HAP-1 (cell line): ENCODE measurements at regions not wholly inside any gene's neighbourhood (a gene's known extent, or its start where the extent isn't known, plus 50 kb on each side); places are given as distances from the start of the nearest gene placed in this dataset.

Experiments
- DNase-seq, 2 experiments: peaks; one replicate each; pipeline ENCODE4 v3.0.0-alpha.2; 2016 to 2020; ENCODE audit warnings: low spot score in 2 of 2
- H3K27me3 ChIP-seq: fragments of 250-450 bp; sonication (Bioruptor Pico); 2 replicates; pipeline ENCODE4 v1.5.1; 2020; ENCODE audit warnings: low read depth, mild to moderate bottlenecking, moderate library complexity
- H3K36me3 ChIP-seq: fragments of 250-450 bp; sonication (Bioruptor Pico); replicated peaks from 2 replicates; pipeline ENCODE4 v1.5.1; 2020; ENCODE audit warnings: mild to moderate bottlenecking
- H3K4me1 ChIP-seq: fragments of 250-450 bp; sonication (Bioruptor Pico); 2 replicates; pipeline ENCODE4 v1.5.1; 2020; ENCODE audit warnings: mild to moderate bottlenecking
- H3K4me3 ChIP-seq: fragments of 250-450 bp; sonication (Bioruptor Pico); 2 replicates; pipeline ENCODE4 v1.5.1; 2020; ENCODE audit warnings: mild to moderate bottlenecking, moderate library complexity
- H3K9me3 ChIP-seq: fragments of 250-450 bp; sonication (Bioruptor Pico); 2 replicates; pipeline ENCODE4 v1.5.1; 2020; ENCODE audit warnings: mild to moderate bottlenecking, moderate library complexity
- in situ Hi-C: fragments of 300-500 bp; cut with MboI; formaldehyde crosslinking; loops from 3 replicates; pipeline ENCODE4 v1.14.3; 2020; ENCODE audit warnings: low sequenced_read_pairs, inconsistent platforms, mixed read lengths

- no peaks in the 10 kb centered on the region for H3K36me3 ChIP-seq
- no peak overlapping the region for H3K4me3 ChIP-seq
- no peak for DNase-seq
- in situ Hi-C loops = no loop called here
- H3K9me3 ChIP-seq = no peaks in the 10 kb centered on the region
- H3K27me3 ChIP-seq = peaks cover 4% of the 10 kb centered on the region; the same call in 1 of the 2 replicates
- H3K4me1 ChIP-seq = no peaks in the 10 kb centered on the region
Observed at GRCh38 chr2:21469158-21469557, 345.4 kb downstream of the TDRD15 start.

DNA sequence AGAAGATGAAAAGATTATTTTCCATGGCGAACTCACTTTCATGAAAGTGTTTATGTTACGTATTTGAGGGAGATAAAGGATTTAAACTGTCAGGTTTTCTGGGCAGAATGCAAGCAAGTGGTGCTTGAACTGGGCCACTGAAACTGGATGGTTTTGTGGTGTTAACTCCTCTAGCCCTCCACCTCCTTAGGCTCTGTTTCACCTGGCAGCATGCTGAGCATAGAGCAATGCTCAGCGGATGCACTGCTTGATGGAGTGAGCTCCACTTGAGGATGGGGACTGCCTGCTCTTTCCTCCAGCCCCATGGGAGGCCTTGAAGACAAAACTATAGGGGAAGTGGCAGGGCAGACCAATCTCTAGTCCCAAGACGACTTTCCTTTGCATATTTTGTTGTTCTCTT, 345.8 kb downstream of the TDRD15 start:
- no peaks in the 10 kb centered on the region for H3K4me1 ChIP-seq
- no peak overlapping the region for H3K4me3 ChIP-seq
- no peaks in the 10 kb centered on the region for H3K36me3 ChIP-seq
- peaks cover 4% of the 10 kb centered on the region; the same call in 1 of the 2 replicates for H3K27me3 ChIP-seq
- DNase-seq = no peak
- H3K9me3 ChIP-seq = no peaks in the 10 kb centered on the region
- in situ Hi-C loops = no loop called here

- in situ Hi-C loops = no loop called here
- Histone ChIP-seq H3K36me3 (no peaks in the 10 kb centered on the region), H3K9me3 (no peaks in the 10 kb centered on the region), H3K4me3 (no peak overlapping the region), H3K4me1 (no peaks in the 10 kb centered on the region), H3K27me3 (no peaks in the 10 kb centered on the region)
- no peak for DNase-seq
Observed at GRCh38 chr2:21480162-21480561, 356.4 kb downstream of the TDRD15 start.

DNA sequence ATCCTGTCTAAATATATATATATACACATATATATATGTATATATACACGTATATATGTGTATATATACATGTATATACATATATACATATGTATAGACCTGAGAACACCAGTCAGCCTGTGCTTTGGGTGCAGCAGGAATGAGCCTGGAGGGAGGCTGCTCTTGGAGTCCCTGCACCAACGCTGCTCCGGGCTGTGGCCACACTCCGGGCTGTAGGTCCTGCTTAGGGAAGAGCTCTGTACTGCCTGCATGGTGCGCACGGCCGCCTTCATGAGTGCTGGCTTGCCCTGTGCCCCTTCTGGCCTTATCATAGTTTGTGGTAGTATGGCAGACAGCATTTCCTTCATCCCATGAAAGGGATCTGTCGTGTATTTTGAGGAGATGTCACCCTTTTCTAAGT, 360.9 kb downstream of the TDRD15 start:
- Histone ChIP-seq H3K4me1 (no peaks in the 10 kb centered on the region), H3K36me3 (no peaks in the 10 kb centered on the region), H3K27me3 (no peaks in the 10 kb centered on the region), H3K9me3 (no peaks in the 10 kb centered on the region), H3K4me3 (no peak overlapping the region)
- in situ Hi-C loops = no loop called here
- no peak for DNase-seq

- in situ Hi-C loops = no loop called here
- no peak overlapping the region for H3K4me3 ChIP-seq
- no peak for DNase-seq
- no peaks in the 10 kb centered on the region for H3K4me1 ChIP-seq
- H3K27me3 ChIP-seq = no peaks in the 10 kb centered on the region
- H3K36me3 ChIP-seq = no peaks in the 10 kb centered on the region
- H3K9me3 ChIP-seq = no peaks in the 10 kb centered on the region
Observed at GRCh38 chr2:21486445-21486844, 362.7 kb downstream of the TDRD15 start.

DNA sequence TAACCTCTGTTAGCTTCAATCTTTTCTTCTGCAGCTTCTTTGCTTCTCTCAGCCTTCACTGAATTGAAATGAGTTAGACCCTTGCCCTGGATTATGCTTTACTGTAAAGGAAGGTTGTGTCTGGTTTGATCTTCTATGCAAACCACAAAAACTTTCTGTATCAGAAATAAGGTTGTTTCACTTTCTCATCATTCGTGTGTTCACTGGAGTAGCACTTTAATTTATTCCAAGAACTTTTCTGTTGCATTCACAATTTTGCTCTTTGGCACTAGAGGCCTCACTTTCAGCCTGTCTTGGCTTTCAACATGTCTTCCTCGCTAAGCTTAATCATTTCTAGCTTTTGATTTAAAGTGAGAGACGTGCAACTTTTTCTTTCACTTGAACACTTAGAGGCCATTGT, 365.3 kb downstream of the TDRD15 start:
- in situ Hi-C loops = no loop called here
- H3K4me3 ChIP-seq = no peak overlapping the region

GRCh38 chr2:21498016-21498415, 374.2 kb downstream of the TDRD15 start:
- no peak overlapping the region for H3K4me3 ChIP-seq
- H3K27me3 ChIP-seq = no peaks in the 10 kb centered on the region
- DNase-seq = no peak
- in situ Hi-C loops = no loop called here
- H3K9me3 ChIP-seq = no peaks in the 10 kb centered on the region
- no peaks in the 10 kb centered on the region for H3K36me3 ChIP-seq
- no peaks in the 10 kb centered on the region for H3K4me1 ChIP-seq

More for the DNA sequence above, 365.3 kb downstream of the TDRD15 start:
- Histone ChIP-seq H3K27me3 (no peaks in the 10 kb centered on the region), H3K9me3 (no peaks in the 10 kb centered on the region), H3K4me1 (no peaks in the 10 kb centered on the region), H3K36me3 (no peaks in the 10 kb centered on the region)
- no peak for DNase-seq

DNA sequence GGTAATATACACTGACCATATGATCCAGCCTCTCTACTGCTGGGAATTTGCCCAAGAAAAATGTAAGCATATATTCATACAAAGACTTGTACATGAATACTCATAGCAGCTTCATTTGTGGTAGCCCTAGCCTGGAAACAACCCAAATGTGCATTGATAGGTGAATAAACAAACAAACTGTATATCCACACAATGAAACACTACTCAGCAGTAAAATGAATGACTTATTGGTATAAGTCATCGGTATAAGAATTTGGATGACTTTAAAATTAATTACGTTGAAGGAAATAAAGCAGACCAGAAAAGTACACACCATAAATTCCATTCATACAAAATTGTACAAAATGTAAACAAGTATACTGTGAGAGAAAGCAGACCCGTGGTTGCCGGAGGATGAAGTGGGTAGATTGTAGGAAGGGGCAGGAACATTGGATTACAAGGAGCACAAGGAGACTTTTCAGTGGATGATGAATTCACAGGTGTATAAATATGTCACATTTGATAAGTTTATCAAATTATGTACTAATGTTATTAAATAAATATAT, 376.7 kb downstream of the TDRD15 start:
- Histone ChIP-seq H3K27me3 (no peaks in the 10 kb centered on the region), H3K4me3 (no peak overlapping the region), H3K36me3 (no peaks in the 10 kb centered on the region), H3K4me1 (no peaks in the 10 kb centered on the region), H3K9me3 (no peaks in the 10 kb centered on the region; the same call in 1 of the 2 replicates)
- in situ Hi-C loops = no loop called here
- DNase-seq = no peak

GRCh38 chr2:21501376-21502027, 377.7 kb downstream of the TDRD15 start:
- H3K4me1 ChIP-seq = no peaks in the 10 kb centered on the region
- H3K4me3 ChIP-seq = no peak overlapping the region
- no peaks in the 10 kb centered on the region; the same call in 1 of the 2 replicates for H3K9me3 ChIP-seq
- no peaks in the 10 kb centered on the region for H3K36me3 ChIP-seq
- DNase-seq = no peak
- H3K27me3 ChIP-seq = no peaks in the 10 kb centered on the region
- in situ Hi-C loops = no loop called here

- in situ Hi-C loops = no loop called here
- no peak overlapping the region for H3K4me3 ChIP-seq
- no peak for DNase-seq
Observed at GRCh38 chr2:21515903-21516302, 392.1 kb downstream of the TDRD15 start.

DNA sequence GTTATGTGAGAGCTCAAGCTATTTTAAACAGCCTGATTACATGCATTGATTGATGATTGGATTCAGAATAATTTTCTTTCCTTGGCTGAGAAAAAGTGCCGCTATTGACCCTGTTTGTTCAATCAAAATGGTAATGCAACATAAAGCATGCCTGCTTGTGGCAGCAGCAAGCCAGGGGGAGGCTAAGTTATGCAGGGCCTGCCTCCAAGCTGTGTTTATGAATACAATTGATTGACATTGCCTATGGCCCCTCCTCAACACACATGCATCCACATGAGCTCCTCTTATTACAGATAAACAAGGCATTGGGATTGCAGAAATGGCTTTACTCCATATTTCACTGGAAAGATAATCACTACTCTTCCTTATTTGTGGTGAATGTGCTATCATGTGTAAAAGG, 395.6 kb downstream of the TDRD15 start:
- Histone ChIP-seq H3K36me3 (no peaks in the 10 kb centered on the region), H3K27me3 (no peaks in the 10 kb centered on the region; the same call in 1 of the 2 replicates), H3K4me3 (no peak overlapping the region), H3K9me3 (no peaks in the 10 kb centered on the region), H3K4me1 (no peaks in the 10 kb centered on the region)
- in situ Hi-C loops = no loop called here
- DNase-seq = no peak

More at GRCh38 chr2:21515903-21516302, 392.1 kb downstream of the TDRD15 start:
- Histone ChIP-seq H3K27me3 (no peaks in the 10 kb centered on the region; the same call in 1 of the 2 replicates), H3K4me1 (no peaks in the 10 kb centered on the region), H3K9me3 (no peaks in the 10 kb centered on the region), H3K36me3 (no peaks in the 10 kb centered on the region)

DNA sequence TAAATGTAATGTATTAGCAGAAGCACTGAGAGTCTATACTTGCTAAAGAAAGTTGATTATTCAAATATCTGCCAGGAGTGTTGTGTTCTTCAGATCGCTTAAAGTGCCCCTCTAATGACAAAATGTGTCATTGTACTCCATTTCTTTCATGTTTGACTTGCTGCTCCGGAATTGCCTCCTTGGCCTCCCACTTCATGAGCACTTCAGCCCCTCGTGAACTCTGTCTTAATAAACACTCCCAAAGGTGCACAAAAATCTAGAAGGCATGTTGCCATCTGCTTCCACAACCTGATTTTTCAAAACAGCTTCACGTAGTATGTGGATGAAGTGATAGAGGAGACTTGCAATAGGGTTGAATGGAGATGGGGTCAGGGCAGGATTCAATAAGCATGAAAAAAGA, 396.1 kb downstream of the TDRD15 start:
- Histone ChIP-seq H3K36me3 (no peaks in the 10 kb centered on the region), H3K9me3 (no peaks in the 10 kb centered on the region), H3K27me3 (no peaks in the 10 kb centered on the region), H3K4me1 (no peaks in the 10 kb centered on the region), H3K4me3 (no peak overlapping the region)
- DNase-seq = no peak
- in situ Hi-C loops = no loop called here

- no peaks in the 10 kb centered on the region for H3K36me3 ChIP-seq
- H3K9me3 ChIP-seq = peaks cover 2% of the 10 kb centered on the region; the same call in 1 of the 2 replicates
- DNase-seq = no peak
- no peak overlapping the region for H3K4me3 ChIP-seq
- no peaks in the 10 kb centered on the region for H3K27me3 ChIP-seq
- no peaks in the 10 kb centered on the region for H3K4me1 ChIP-seq
- in situ Hi-C loops = no loop called here
Observed at GRCh38 chr2:21535826-21536225, 412.1 kb downstream of the TDRD15 start.

- no peak for DNase-seq
- H3K36me3 ChIP-seq = no peaks in the 10 kb centered on the region
- in situ Hi-C loops = no loop called here
- no peaks in the 10 kb centered on the region for H3K4me1 ChIP-seq
- H3K4me3 ChIP-seq = no peak overlapping the region
- H3K9me3 ChIP-seq = peaks cover under 1% of the 10 kb centered on the region; the same call in 1 of the 2 replicates
- no peaks in the 10 kb centered on the region for H3K27me3 ChIP-seq
Observed at GRCh38 chr2:21539685-21540084, 415.9 kb downstream of the TDRD15 start.
